Amniotic stem cell (primary cell): ENCODE measurements at regions not wholly inside any gene's neighbourhood (a gene's known extent, or its start where the extent isn't known, plus 50 kb on each side); places are given as distances from the start of the nearest gene placed in this dataset.

Experiments used
- DNase-seq: peaks from one replicate; lab custom pipeline; 2025; lab: John Stamatoyannopoulos, UW

- DNase-seq = no peak
These were observed 302.6 kb upstream of the SLC14A2 start for GRCh38 chr18:45312555-45313126.

GRCh38 chr18:45316127-45316526, 299.1 kb upstream of the SLC14A2 start:
- DNase-seq = no peak

- DNase-seq = no peak
These were observed 297.2 kb upstream of the SLC14A2 start for GRCh38 chr18:45317948-45318640.

GRCh38 chr18:45320724-45321123, 294.6 kb upstream of the SLC14A2 start:
- DNase-seq = no peak

GRCh38 chr18:45321520-45321919, 293.8 kb upstream of the SLC14A2 start:
- no peak for DNase-seq

GRCh38 chr18:45322343-45322742, 292.9 kb upstream of the SLC14A2 start:
- no peak for DNase-seq

GRCh38 chr18:45324101-45324494, 291.2 kb upstream of the SLC14A2 start:
- DNase-seq = no peak

GRCh38 chr18:45324495-45325113, 290.7 kb upstream of the SLC14A2 start:
- no peak for DNase-seq

GRCh38 chr18:45325778-45326177, 289.5 kb upstream of the SLC14A2 start:
- no peak for DNase-seq

GRCh38 chr18:45326505-45326904, 288.8 kb upstream of the SLC14A2 start:
- DNase-seq = no peak

GRCh38 chr18:45328296-45328695, 287.0 kb upstream of the SLC14A2 start:
- DNase-seq = no peak

- peak; percentile 22 for DNase-seq
These were observed 286.5 kb upstream of the SLC14A2 start for GRCh38 chr18:45328811-45329210.

- DNase-seq = no peak
These were observed 286.0 kb upstream of the SLC14A2 start for GRCh38 chr18:45329316-45329715.

- DNase-seq = no peak
These were observed 285.1 kb upstream of the SLC14A2 start for GRCh38 chr18:45330170-45330594.

- no peak for DNase-seq
These were observed 282.4 kb upstream of the SLC14A2 start for GRCh38 chr18:45332871-45333270.

GRCh38 chr18:45334191-45334590, 281.1 kb upstream of the SLC14A2 start:
- DNase-seq = no peak

GRCh38 chr18:45335282-45336043, 279.8 kb upstream of the SLC14A2 start:
- no peak for DNase-seq

- no peak for DNase-seq
These were observed 278.8 kb upstream of the SLC14A2 start for GRCh38 chr18:45336448-45336847.

GRCh38 chr18:45337477-45337876, 277.8 kb upstream of the SLC14A2 start:
- no peak for DNase-seq

GRCh38 chr18:45339810-45340550, 275.3 kb upstream of the SLC14A2 start:
- DNase-seq = no peak

- no peak for DNase-seq
These were observed 274.4 kb upstream of the SLC14A2 start for GRCh38 chr18:45340884-45341283.

- no peak for DNase-seq
These were observed 273.8 kb upstream of the SLC14A2 start for GRCh38 chr18:45341454-45341853.
